ELF-1 (cell line): ENCODE measurements at regions not wholly inside any gene's neighbourhood (a gene's known extent, or its start where the extent isn't known, plus 50 kb on each side); places are given as distances from the start of the nearest gene placed in this dataset.
"Not testable (repeated sequence)": the region's sequence is repeated elsewhere in the genome, so short reads cannot be mapped to it uniquely, and the experiment has no call there.

Source experiments
- DNase-seq: peaks from one replicate; pipeline ENCODE4 v3.0.0-alpha.2; 2016; ENCODE audit warnings: low read depth, low spot score

- not testable (repeated sequence) for DNase-seq
Observed at GRCh38 chr9:39018107-39018506, 269.9 kb downstream of the CNTNAP3 start.

GRCh38 chr9:39015178-39015577, 272.8 kb downstream of the CNTNAP3 start:
- DNase-seq = not testable (repeated sequence)

GRCh38 chr9:39014805-39015123, 273.2 kb downstream of the CNTNAP3 start:
- DNase-seq = not testable (repeated sequence)

GRCh38 chr9:39014096-39014804, 273.7 kb downstream of the CNTNAP3 start:
- DNase-seq = not testable (repeated sequence)

- not testable (repeated sequence) for DNase-seq
Observed at GRCh38 chr9:39009743-39010142, 278.2 kb downstream of the CNTNAP3 start.

- DNase-seq = not testable (repeated sequence)
Observed at GRCh38 chr9:39009343-39009742, 278.6 kb downstream of the CNTNAP3 start.

GRCh38 chr9:39008907-39009306, 279.1 kb downstream of the CNTNAP3 start:
- not testable (repeated sequence) for DNase-seq

GRCh38 chr9:39005736-39006135, 282.2 kb downstream of the CNTNAP3 start:
- not testable (repeated sequence) for DNase-seq

- DNase-seq = not testable (repeated sequence)
Observed at GRCh38 chr9:39001085-39001593, 281.2 kb upstream of the FAM240B start.

GRCh38 chr9:38999277-38999676, 279.3 kb upstream of the FAM240B start:
- DNase-seq = not testable (repeated sequence)

- not testable (repeated sequence) for DNase-seq
Observed at GRCh38 chr9:38993690-38994089, 273.8 kb upstream of the FAM240B start.

GRCh38 chr9:38993156-38993555, 273.2 kb upstream of the FAM240B start:
- not testable (repeated sequence) for DNase-seq

GRCh38 chr9:38978734-38979133, 258.8 kb upstream of the FAM240B start:
- DNase-seq = not testable (repeated sequence)

- not testable (repeated sequence) for DNase-seq
Observed at GRCh38 chr9:38969480-38969879, 249.5 kb upstream of the FAM240B start.

GRCh38 chr9:38968651-38969374, 248.9 kb upstream of the FAM240B start:
- DNase-seq = not testable (repeated sequence)

- not testable (repeated sequence) for DNase-seq
Observed at GRCh38 chr9:38967866-38968265, 247.9 kb upstream of the FAM240B start.

GRCh38 chr9:38967285-38967684, 247.4 kb upstream of the FAM240B start:
- DNase-seq = not testable (repeated sequence)

- not testable (repeated sequence) for DNase-seq
Observed at GRCh38 chr9:38959812-38960211, 239.9 kb upstream of the FAM240B start.

GRCh38 chr9:38955837-38956236, 235.9 kb upstream of the FAM240B start:
- not testable (repeated sequence) for DNase-seq

- DNase-seq = not testable (repeated sequence)
Observed at GRCh38 chr9:38952715-38953341, 232.9 kb upstream of the FAM240B start.

- DNase-seq = not testable (repeated sequence)
Observed at GRCh38 chr9:38945929-38946570, 226.1 kb upstream of the FAM240B start.
